Left renal cortex interstitium (tissue), 4 donors: ENCODE measurements at regions not wholly inside any gene's neighbourhood (a gene's known extent, or its start where the extent isn't known, plus 50 kb on each side); places are given as distances from the start of the nearest gene placed in this dataset.

Experiments used
- DNase-seq, 4 donors: peaks; one replicate each; pipeline ENCODE4 v3.0.0-alpha.2; 2013; ENCODE audit warnings: low read depth in 4 of 4, low spot score in 2 of 4, missing footprints in 1 of 4

GRCh38 chr3:67897351-67898336, 243.2 kb upstream of the SUCLG2 start:
- no peak for DNase-seq

- no peak for DNase-seq
Observed at GRCh38 chr3:67896130-67896529, 241.7 kb upstream of the SUCLG2 start.

DNA sequence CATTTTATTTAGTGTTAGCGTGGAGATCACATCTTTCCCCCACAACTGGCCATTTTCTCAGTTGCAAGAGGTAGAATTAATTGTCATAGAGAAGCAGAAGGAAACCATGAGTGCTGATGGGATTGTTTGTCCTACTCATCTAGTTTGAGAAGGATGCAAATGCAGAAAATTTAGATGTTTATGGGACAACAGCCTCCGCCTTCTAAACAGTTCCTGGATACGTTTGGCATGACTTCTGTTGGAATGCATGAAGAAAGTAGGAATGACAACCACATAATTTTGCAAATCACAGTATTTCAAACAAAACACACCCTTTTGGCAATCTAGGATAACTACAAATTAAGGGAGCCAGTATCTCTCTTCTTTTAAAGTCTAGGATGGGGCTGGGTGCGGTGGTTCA, 240.1 kb upstream of the SUCLG2 start:
- no peak for DNase-seq

DNA sequence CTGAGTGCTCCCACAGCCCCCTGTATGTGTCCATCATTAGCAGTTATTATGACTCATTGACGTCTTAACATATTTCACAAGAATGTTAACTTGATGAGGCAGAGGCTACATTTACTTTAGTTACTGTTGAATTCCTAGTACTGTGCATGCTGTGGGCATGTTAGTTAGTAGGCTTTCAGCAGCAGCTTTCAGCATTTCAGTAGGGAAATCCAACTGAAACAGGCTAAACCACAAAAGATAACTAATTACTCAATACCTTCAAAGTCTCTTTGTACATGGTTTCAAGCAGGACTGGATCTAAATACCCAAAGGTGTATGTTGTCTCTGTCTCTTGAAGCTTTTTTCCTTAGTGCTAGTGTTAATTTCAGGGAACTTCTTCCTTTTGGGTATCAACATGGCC, 229.9 kb upstream of the SUCLG2 start:
- no peak for DNase-seq

DNA sequence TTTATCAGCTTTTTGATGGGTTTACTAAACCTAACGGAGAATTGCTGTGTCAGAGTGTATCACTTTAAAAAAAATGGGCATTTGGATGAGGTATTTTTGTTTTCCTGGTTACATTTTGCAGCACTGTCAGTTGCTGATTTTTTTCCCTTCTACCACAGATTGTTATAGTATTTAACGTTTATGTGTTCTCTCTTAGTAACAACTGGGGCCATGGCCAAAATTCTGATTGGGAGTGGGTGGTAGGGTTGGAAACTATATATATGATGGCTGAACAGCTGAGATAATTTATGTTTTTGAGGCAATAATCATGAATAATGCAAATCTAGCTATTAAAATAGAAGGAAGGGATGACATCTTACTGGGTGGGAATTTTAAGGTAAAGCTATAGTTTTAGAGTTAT, 229.4 kb upstream of the SUCLG2 start:
- DNase-seq = no peak

GRCh38 chr3:67882981-67883380, 228.6 kb upstream of the SUCLG2 start:
- no peak for DNase-seq

- no peak for DNase-seq
Observed at GRCh38 chr3:67876261-67876660, 221.8 kb upstream of the SUCLG2 start.

- no peak for DNase-seq
Observed at GRCh38 chr3:67875858-67876257, 221.4 kb upstream of the SUCLG2 start.

DNA sequence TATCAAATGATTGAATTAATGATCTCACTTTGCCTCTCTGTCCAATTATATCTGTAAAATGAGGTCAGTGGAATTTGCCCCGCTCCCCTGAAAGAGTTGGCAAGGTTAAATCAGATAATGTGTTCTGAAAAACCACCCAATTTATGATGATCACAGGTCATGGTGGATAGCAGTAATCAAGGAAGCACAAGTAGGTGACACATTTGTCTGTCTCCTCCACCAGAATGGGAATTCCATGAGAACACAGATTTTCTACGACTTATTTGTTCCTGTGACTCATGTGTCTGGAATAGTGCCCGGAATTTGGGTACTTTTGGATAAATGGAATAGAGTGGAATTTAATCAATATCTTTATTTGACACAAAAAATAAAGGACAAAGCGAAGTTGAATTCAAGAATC, 220.9 kb upstream of the SUCLG2 start:
- no peak for DNase-seq

GRCh38 chr3:67870477-67870876, 216.1 kb upstream of the SUCLG2 start:
- DNase-seq = no peak

DNA sequence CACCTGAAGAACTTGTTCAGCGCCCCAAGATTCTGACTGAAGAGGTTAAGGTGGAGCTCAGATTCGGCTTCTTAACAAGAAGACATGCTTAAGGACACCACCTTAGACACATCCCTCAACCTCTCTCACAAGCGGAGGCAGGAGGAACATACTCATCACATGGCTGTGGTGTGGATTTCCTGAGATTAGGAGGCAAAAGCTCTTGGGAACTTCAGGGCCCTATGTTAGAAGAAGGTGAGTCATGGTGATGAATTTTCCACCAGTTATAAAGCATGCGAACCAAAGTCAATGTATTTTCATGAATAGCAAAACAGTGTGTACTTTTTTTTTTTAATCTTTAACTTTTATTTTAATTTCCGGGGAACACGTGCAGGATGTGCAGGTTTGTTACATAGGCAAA, 212.2 kb upstream of the SUCLG2 start:
- no peak for DNase-seq

- DNase-seq = no peak
Observed at GRCh38 chr3:67864587-67865183, 210.3 kb upstream of the SUCLG2 start.

DNA sequence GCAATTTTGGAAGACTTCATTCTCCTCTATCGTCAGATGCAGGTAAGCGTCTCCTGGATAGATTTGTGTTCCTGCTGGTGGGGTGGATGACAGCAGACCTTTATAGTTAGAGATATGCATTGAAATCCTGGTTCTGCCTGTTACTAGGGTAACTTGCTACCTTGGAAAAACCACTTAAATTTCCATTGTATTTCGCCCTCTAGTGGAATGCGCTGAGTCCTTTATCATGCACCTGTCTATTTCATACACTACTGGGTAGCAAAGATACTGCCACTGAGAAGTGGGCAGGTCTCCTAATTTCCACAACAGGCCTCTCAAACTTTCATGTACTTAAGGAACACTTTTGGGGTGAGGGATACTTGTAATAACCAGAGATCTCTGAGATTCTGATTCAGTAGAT, 209.5 kb upstream of the SUCLG2 start:
- no peak for DNase-seq

DNA sequence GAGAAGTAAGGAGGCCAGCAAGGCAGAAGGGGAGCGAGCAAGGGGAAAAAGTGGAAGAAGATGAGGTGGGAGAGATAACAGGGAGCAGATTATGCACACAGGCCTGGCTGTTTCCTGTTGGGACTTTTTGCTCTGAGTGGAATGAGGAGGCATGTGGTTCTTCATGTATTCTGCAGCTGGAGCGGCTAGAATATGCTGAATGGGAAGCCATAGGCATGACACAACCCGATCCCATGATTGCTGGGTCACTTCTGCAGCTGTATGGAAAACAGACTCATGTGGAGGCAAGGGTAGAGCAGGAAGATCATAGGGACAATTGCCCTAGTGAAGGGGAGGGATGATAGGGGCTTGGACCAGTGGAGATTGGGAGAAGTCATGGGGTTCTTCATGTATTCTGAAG, 206.0 kb upstream of the SUCLG2 start:
- DNase-seq = no peak

DNA sequence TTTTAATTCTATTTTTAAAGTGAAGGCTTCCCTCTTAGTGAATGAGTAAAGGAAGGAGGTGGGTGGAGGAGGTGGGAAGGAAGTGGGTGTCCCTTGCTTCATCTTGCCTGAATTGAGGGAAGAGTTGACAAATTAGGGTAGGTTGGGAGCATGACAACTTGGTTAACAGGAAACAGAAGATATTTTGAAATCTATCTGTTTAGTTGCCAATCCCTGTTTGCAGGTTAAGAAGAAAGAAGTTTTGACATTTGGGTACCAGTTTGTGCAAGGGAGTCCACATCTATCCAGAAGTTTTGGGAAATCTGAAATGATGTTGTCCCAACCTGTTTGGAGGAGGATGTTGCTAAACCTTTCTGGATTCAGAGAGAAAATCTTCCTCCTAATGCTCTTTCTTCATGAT, 204.1 kb upstream of the SUCLG2 start:
- DNase-seq = no peak

GRCh38 chr3:67856718-67857117, 202.3 kb upstream of the SUCLG2 start:
- DNase-seq = no peak

DNA sequence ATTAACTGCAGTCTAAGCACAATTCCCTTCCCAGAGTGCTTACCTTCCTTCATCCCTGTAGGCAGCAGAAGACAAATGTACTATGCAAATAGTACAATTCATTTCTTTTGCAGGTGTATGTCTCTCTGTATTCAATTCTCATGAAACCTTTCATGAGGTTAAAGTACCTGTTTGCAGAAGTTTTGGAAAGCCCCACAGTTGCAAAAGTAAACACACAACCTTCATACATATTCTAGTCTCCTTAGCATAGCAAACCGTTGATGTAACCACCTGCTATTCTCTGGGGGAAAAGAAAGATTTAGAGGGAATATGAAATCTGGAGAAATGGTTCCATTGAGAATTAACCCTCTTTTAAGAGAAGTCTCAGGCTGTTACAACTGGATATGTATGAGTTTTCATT, 200.3 kb upstream of the SUCLG2 start:
- DNase-seq = no peak

GRCh38 chr3:67853520-67853919, 199.1 kb upstream of the SUCLG2 start:
- DNase-seq = no peak

DNA sequence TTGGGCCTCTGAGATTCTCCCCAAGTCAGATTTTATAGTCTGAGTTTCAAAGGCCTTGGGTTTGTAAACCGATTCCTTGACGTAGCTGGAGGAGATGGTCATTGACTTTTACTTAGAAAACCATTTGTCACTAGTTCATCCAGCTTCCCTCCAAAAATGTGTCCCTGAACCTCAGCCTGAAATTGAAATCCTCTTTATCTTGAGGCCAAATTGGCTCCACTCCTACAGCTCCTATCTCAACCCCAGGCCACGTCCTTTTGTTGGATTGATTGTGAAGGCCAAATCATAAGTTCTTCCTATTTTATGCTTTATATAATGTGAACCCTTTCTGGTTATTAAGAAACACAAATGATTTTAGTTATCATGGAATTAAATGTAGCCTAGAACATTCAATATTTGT, 193.9 kb upstream of the SUCLG2 start:
- DNase-seq = no peak

- no peak for DNase-seq
Observed at GRCh38 chr3:67846166-67846565, 191.8 kb upstream of the SUCLG2 start.

GRCh38 chr3:67832817-67833216, 178.4 kb upstream of the SUCLG2 start:
- no peak for DNase-seq

DNA sequence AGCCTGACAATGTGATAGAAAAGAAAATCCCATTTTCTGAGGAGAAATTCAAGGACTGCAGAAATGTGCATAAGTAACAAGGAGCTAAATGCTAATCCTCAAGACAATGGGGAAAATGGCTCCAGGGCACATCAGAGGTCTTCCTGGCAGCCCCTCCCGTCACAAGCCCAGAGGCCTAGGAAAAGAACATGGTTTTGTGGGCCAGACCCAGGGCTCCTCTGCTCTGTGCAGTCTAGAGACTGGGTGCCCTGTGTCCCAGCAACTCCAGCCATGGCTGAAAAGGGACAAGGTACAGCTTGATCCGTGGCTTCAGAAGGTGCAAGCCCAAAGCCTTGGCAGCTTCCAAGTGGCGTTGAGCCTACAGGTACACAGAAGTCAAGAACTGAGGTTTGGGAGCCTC, 176.8 kb upstream of the SUCLG2 start:
- DNase-seq = no peak
